HCT116 (cell line): ENCODE measurements at regions not wholly inside any gene's neighbourhood (a gene's known extent, or its start where the extent isn't known, plus 50 kb on each side); places are given as distances from the start of the nearest gene placed in this dataset.

Source experiments
- ATAC-seq: fragments of 200-7000 bp; cut with Tn5 transposase; 2 replicates; pipeline ENCODE4 v1.9.1; 2020; ENCODE audit warnings: mild to moderate bottlenecking, moderate library complexity
- BruUV-seq: library from RNA; stranded (reverse); fragments of 400-500 nt; replicated peaks from 2 replicates; lab custom pipeline; 2021; lab: Mats Ljungman, UMichigan
- CTCF ChIA-PET: fragments of 300-600 bp; sonication (Branson Sonifier 250); formaldehyde crosslinking; loops from one replicate; lab custom pipeline; 2021; ENCODE audit warnings: antibody characterized with exemption; lab: Charles Lee
- POLR2A ChIA-PET: fragments of 300-600, 350-600 bp; sonication (Branson Sonifier 250); formaldehyde crosslinking; loops from one replicate; lab custom pipeline; 2021; ENCODE audit warnings: antibody characterized with exemption; lab: Charles Lee
- RAD21 ChIA-PET, 2 experiments: fragments of 300-600 bp; sonication (Branson Sonifier 250); formaldehyde crosslinking; loops; one replicate each; lab custom pipeline; 2023; ENCODE audit warnings: low total read pairs in 2 of 2; ENCODE audit not compliant: uncharacterized antibody in 2 of 2, unreplicated experiment in 2 of 2, low non-redundant PET in 1 of 2; lab: Charles Lee
- DNase-seq: peaks from one replicate; pipeline ENCODE4 v3.0.0-alpha.2; 2010; ENCODE audit warnings: low read depth, low spot score
- H2AFZ ChIP-seq: fragments of 200-600 bp; shearing (Covaris generic), sonication (generic); 2 replicates; pipeline ENCODE4 v1.6.1; 2017; ENCODE audit warnings: low read depth, mixed run types, mixed read lengths, antibody characterized with exemption, low read length; ENCODE audit not compliant: poor library complexity, severe bottlenecking
- H3K27ac ChIP-seq: 2 replicates; pipeline ENCODE4 v1.5.1; 2012; ENCODE audit warnings: low read depth, low read length
- H3K27me3 ChIP-seq: fragments of 200-600 bp; sonication (generic); 2 replicates; pipeline ENCODE4 v1.6.1; 2016; ENCODE audit warnings: mixed run types, low read length, mixed read lengths; ENCODE audit not compliant: insufficient read depth
- H3K36me3 ChIP-seq, 2 experiments: fragments of 200-500 bp in 1 of 2; fragments of 200-600 bp in 1 of 2; sonication (Bioruptor generic) in 1 of 2; sonication (generic) in 1 of 2; 2 replicates each; pipeline versions ENCODE4 v1.5.1 to v1.6.1; 2014 to 2016; ENCODE audit warnings: low read length in 2 of 2, inconsistent platforms in 1 of 2, mixed read lengths in 1 of 2, mixed run types in 1 of 2; ENCODE audit not compliant: insufficient read depth in 2 of 2, control insufficient read depth in 1 of 2
- H3K4me1 ChIP-seq, 2 experiments: fragments of 200-600 bp in 1 of 2; sonication (generic) in 1 of 2; 2 replicates each; pipeline versions ENCODE4 v1.5.1 to v1.6.1; 2012 to 2017; ENCODE audit warnings: low read length in 2 of 2, inconsistent platforms in 1 of 2, mild to moderate bottlenecking in 1 of 2, mixed read lengths in 1 of 2, mixed run types in 1 of 2, moderate library complexity in 1 of 2; ENCODE audit not compliant: insufficient read depth in 2 of 2, control insufficient read depth in 1 of 2
- H3K4me2 ChIP-seq: fragments of 200-600 bp; sonication (generic); 2 replicates; pipeline ENCODE4 v1.6.1; 2017; ENCODE audit warnings: mixed run types, low read length, mixed read lengths
- H3K4me3 ChIP-seq, 2 experiments: fragments of 200-600 bp in 1 of 2; sonication (generic) in 1 of 2; replicated peaks in 1 of 2; 2 replicates each; pipeline ENCODE4 v1.5.1; 2011 to 2016; ENCODE audit warnings: low read length in 2 of 2, control low read depth in 1 of 2, low read depth in 1 of 2, mild to moderate bottlenecking in 1 of 2, mixed read lengths in 1 of 2, mixed run types in 1 of 2
- H3K79me2 ChIP-seq: fragments of 200-600 bp; sonication (generic); 2 replicates; pipeline ENCODE4 v1.6.1; 2017; ENCODE audit warnings: mild to moderate bottlenecking, mixed run types, low read length, moderate library complexity, mixed read lengths; ENCODE audit not compliant: insufficient read depth
- H3K9ac ChIP-seq: fragments of 200-600 bp; sonication (generic); 2 replicates; pipeline ENCODE4 v1.6.1; 2016; ENCODE audit warnings: low read length, mixed read lengths
- H3K9me2 ChIP-seq: fragments of 200-600 bp; sonication (generic), shearing (Covaris generic); 2 replicates; pipeline ENCODE4 v1.6.1; 2017; ENCODE audit warnings: mixed run types, mild to moderate bottlenecking, moderate library complexity; ENCODE audit not compliant: insufficient read depth
- H3K9me3 ChIP-seq, 2 experiments: fragments of 200-500 bp in 1 of 2; fragments of 200-600 bp in 1 of 2; sonication (Bioruptor generic) in 1 of 2; sonication (generic) in 1 of 2; 2 replicates each; pipeline ENCODE4 v1.6.1; 2014 to 2017; ENCODE audit warnings: low read length in 2 of 2, mixed read lengths in 2 of 2, inconsistent platforms in 1 of 2, low read depth in 1 of 2, mild to moderate bottlenecking in 1 of 2, mixed run types in 1 of 2, moderate library complexity in 1 of 2; ENCODE audit not compliant: control insufficient read depth in 1 of 2, insufficient read depth in 1 of 2
- H4K20me1 ChIP-seq: fragments of 200-600 bp; sonication (generic), shearing (Covaris generic); 2 replicates; pipeline ENCODE4 v1.6.1; 2017; ENCODE audit warnings: mixed run types, mild to moderate bottlenecking, moderate library complexity; ENCODE audit not compliant: insufficient read depth
- CBX3 ChIP-seq: IDR thresholded peaks from 2 replicates; pipeline ENCODE4 v1.6.1; 2012; ENCODE audit warnings: low read depth
- CEBPB ChIP-seq: IDR thresholded peaks from 2 replicates; pipeline ENCODE4 v1.6.1; 2012; ENCODE audit warnings: low read depth
- CTCF ChIP-seq, 3 experiments: fragments of 200-600 bp in 1 of 3; sonication (generic) in 1 of 3; IDR thresholded peaks in 2 of 3; conservative IDR thresholded peaks in 1 of 3; 2 replicates each; pipeline ENCODE4 v1.5.1; 2012 to 2017; ENCODE audit warnings: low read depth in 2 of 3, low read length in 2 of 3, antibody characterized with exemption in 1 of 3, borderline replicate concordance in 1 of 3, control low read depth in 1 of 3, mild to moderate bottlenecking in 1 of 3, mixed read lengths in 1 of 3, mixed run types in 1 of 3, moderate library complexity in 1 of 3; ENCODE audit not compliant: insufficient read depth in 1 of 3
- EGR1 ChIP-seq: IDR thresholded peaks from 2 replicates; pipeline ENCODE4 v1.6.1; 2012; ENCODE audit warnings: low read depth
- ELF1 ChIP-seq: IDR thresholded peaks from 2 replicates; pipeline ENCODE4 v1.6.1; 2012; ENCODE audit warnings: low read depth, borderline replicate concordance
- EZH2phosphoT487 ChIP-seq: fragments of 200-600 bp; IDR thresholded peaks from 2 replicates; pipeline ENCODE4 v1.6.1; 2018; ENCODE audit warnings: antibody characterized with exemption, borderline replicate concordance
- FOSL1 ChIP-seq: IDR thresholded peaks from 2 replicates; pipeline ENCODE4 v1.6.1; 2012; ENCODE audit warnings: low read depth
- JUND ChIP-seq: IDR thresholded peaks from 2 replicates; pipeline ENCODE4 v1.6.1; 2012
- MAX ChIP-seq: IDR thresholded peaks from 2 replicates; pipeline ENCODE4 v1.6.1; 2012
- POLR2A ChIP-seq: IDR thresholded peaks from 2 replicates; pipeline ENCODE4 v1.7.0; 2011; ENCODE audit warnings: borderline replicate concordance; ENCODE audit not compliant: insufficient read depth, insufficient read length; ENCODE audit errors: extremely low read depth
- POLR2AphosphoS5 ChIP-seq: IDR thresholded peaks from 2 replicates; pipeline ENCODE4 v1.6.1; 2011; ENCODE audit warnings: mild to moderate bottlenecking, low read depth, low read length, moderate library complexity
- RAD21 ChIP-seq: IDR thresholded peaks from 2 replicates; pipeline ENCODE4 v1.6.1; 2012; ENCODE audit warnings: low read depth, mild to moderate bottlenecking
- SIN3A ChIP-seq: IDR thresholded peaks from 2 replicates; pipeline ENCODE4 v1.6.1; 2012; ENCODE audit warnings: low read depth
- TCF7L2 ChIP-seq: IDR thresholded peaks from 2 replicates; pipeline ENCODE4 v1.7.0; 2011; ENCODE audit warnings: borderline replicate concordance, inconsistent platforms; ENCODE audit not compliant: insufficient read depth, insufficient read length; ENCODE audit errors: extremely low read depth
- YY1 ChIP-seq: IDR thresholded peaks from 2 replicates; pipeline ENCODE4 v1.6.1; 2011; ENCODE audit warnings: low read length, low read depth, moderate library complexity, mild to moderate bottlenecking; ENCODE audit not compliant: insufficient replicate concordance; ENCODE audit errors: extremely low read depth
- ZNF274 ChIP-seq: fragments of 200-500 bp; sonication (Bioruptor generic); IDR thresholded peaks from 2 replicates; pipeline ENCODE4 v1.6.1; 2014; ENCODE audit warnings: mild to moderate bottlenecking, low read depth, low read length, inconsistent platforms
- intact Hi-C: fragments of 100-400 bp; cut with micrococcal nuclease; formaldehyde crosslinking; loops from 2 replicates; pipeline ENCODE4 v1.10.0; 2022
- TF ChIP-seq, protein P1 (sequence below): IDR thresholded peaks from 2 replicates; pipeline ENCODE4 v1.6.1; 2012
- TF ChIP-seq, protein P2 (sequence below): IDR thresholded peaks from 2 replicates; pipeline ENCODE4 v1.6.1; 2011; ENCODE audit warnings: mild to moderate bottlenecking, low read length, moderate library complexity; ENCODE audit not compliant: insufficient replicate concordance; ENCODE audit errors: extremely low read depth

- ChIA-PET RAD21 (no interaction called here), CTCF (no interaction called here), POLR2A (no interaction called here)
- ATAC-seq (no peak), DNase-seq (no peak)
- H2AFZ ChIP-seq, result no peak overlapping the region
- no peak overlapping the region for H3K4me2 ChIP-seq
- H3K9me3 ChIP-seq, result no peaks in the 10 kb centered on the region
- no peaks in the 10 kb centered on the region for H3K36me3 ChIP-seq
- H3K27ac ChIP-seq, result no peak overlapping the region
- no peak overlapping the region for H3K4me3 ChIP-seq
- no peak for TF ChIP-seq FOSL1
- TF ChIP-seq ELF1, result no peak
- TF ChIP-seq POLR2AphosphoS5, result no peak
- no peak for TF ChIP-seq MAX
- TF ChIP-seq, protein P1, sequence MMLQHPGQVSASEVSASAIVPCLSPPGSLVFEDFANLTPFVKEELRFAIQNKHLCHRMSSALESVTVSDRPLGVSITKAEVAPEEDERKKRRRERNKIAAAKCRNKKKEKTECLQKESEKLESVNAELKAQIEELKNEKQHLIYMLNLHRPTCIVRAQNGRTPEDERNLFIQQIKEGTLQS, result no peak
- TF ChIP-seq TCF7L2, result no peak
- TF ChIP-seq, protein P2, sequence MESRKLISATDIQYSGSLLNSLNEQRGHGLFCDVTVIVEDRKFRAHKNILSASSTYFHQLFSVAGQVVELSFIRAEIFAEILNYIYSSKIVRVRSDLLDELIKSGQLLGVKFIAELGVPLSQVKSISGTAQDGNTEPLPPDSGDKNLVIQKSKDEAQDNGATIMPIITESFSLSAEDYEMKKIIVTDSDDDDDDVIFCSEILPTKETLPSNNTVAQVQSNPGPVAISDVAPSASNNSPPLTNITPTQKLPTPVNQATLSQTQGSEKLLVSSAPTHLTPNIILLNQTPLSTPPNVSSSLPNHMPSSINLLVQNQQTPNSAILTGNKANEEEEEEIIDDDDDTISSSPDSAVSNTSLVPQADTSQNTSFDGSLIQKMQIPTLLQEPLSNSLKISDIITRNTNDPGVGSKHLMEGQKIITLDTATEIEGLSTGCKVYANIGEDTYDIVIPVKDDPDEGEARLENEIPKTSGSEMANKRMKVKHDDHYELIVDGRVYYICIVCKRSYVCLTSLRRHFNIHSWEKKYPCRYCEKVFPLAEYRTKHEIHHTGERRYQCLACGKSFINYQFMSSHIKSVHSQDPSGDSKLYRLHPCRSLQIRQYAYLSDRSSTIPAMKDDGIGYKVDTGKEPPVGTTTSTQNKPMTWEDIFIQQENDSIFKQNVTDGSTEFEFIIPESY, result no peak
- TF ChIP-seq CBX3, result no peak
- TF ChIP-seq POLR2A, result no peak
- no peak for TF ChIP-seq YY1
- TF ChIP-seq ZNF274, result no peak
- TF ChIP-seq CEBPB, result no peak
- no peak for TF ChIP-seq JUND
- TF ChIP-seq EGR1, result no peak
- TF ChIP-seq EZH2phosphoT487, result no peak
- TF ChIP-seq CTCF (IDR thresholded peaks at IDR 0.05 in 2 of 3, conservative IDR thresholded peaks at IDR 0.05 in 1 of 3; ENCODE audit: borderline replicate concordance in 1 of 3, insufficient read depth in 1 of 3, low read depth in 2 of 3, low read length in 2 of 3), result no peak
- no peak for TF ChIP-seq RAD21
- no peak for TF ChIP-seq SIN3A
- H3K9me2 ChIP-seq, result no peaks in the 10 kb centered on the region
- no peak overlapping the region for H3K9ac ChIP-seq
- no peaks in the 10 kb centered on the region for H3K4me1 ChIP-seq
- BruUV-seq, result no TSS peak
- intact Hi-C loops, result no loop called here
- H3K27me3 ChIP-seq, result no peaks in the 10 kb centered on the region
- no peaks in the 10 kb centered on the region for H4K20me1 ChIP-seq
- no peaks in the 10 kb centered on the region for H3K79me2 ChIP-seq
These were observed 1449.0 kb downstream of the PLA2G4A start for GRCh38 chr1:188277771-188278170.
